MG63 (cell line): ENCODE measurements at regions not wholly inside any gene's neighbourhood (a gene's known extent, or its start where the extent isn't known, plus 50 kb on each side); places are given as distances from the start of the nearest gene placed in this dataset.
"Not testable (repeated sequence)": the region's sequence is repeated elsewhere in the genome, so short reads cannot be mapped to it uniquely, and the experiment has no call there.

Source experiments
- DNase-seq: peaks from one replicate; pipeline ENCODE4 v3.0.0-alpha.2; 2020
- H3K27me3 ChIP-seq: fragments of 250-450 bp; sonication (Bioruptor Pico); 2 replicates; pipeline ENCODE4 v1.5.1; 2020; ENCODE audit warnings: mild to moderate bottlenecking, moderate library complexity
- H3K36me3 ChIP-seq: fragments of 250-450 bp; sonication (Bioruptor Pico); 2 replicates; pipeline ENCODE4 v1.5.1; 2020; ENCODE audit warnings: mild to moderate bottlenecking, moderate library complexity
- H3K4me3 ChIP-seq: fragments of 250-450 bp; sonication (Bioruptor Pico); 2 replicates; pipeline ENCODE4 v1.5.1; 2020; ENCODE audit warnings: mild to moderate bottlenecking, moderate library complexity
- H3K9me3 ChIP-seq: fragments of 250-450 bp; sonication (Bioruptor Pico); 2 replicates; pipeline ENCODE4 v1.5.1; 2020; ENCODE audit warnings: mild to moderate bottlenecking, moderate library complexity

GRCh38 chr21:33149181-33149580 is 79.2 kb downstream of the OLIG1 start:
- Histone ChIP-seq H3K27me3 (no peaks in the 10 kb centered on the region; the same call in 1 of the 2 replicates), H3K36me3 (no peaks in the 10 kb centered on the region), H3K4me3 (no peak overlapping the region), H3K9me3 (no peaks in the 10 kb centered on the region)
- no peak for DNase-seq

- not testable (repeated sequence) for H3K9me3 ChIP-seq, DNase-seq, H3K4me3 ChIP-seq, H3K27me3 ChIP-seq, H3K36me3 ChIP-seq
These were observed 78.8 kb upstream of the IFNAR2 start for GRCh38 chr21:33150968-33151367.

GRCh38 chr21:33151941-33152731 is 77.6 kb upstream of the IFNAR2 start:
- H3K27me3 ChIP-seq: peaks cover 5% of the 10 kb centered on the region; the same call in 1 of the 2 replicates
- H3K4me3 ChIP-seq: no peak overlapping the region
- no peak for DNase-seq
- H3K36me3 ChIP-seq: no peaks in the 10 kb centered on the region
- H3K9me3 ChIP-seq: no peaks in the 10 kb centered on the region

GRCh38 chr21:33152732-33153130 is 77.0 kb upstream of the IFNAR2 start:
- DNase-seq: no peak
- Histone ChIP-seq H3K27me3 (peaks cover 5% of the 10 kb centered on the region; the same call in 1 of the 2 replicates), H3K36me3 (no peaks in the 10 kb centered on the region), H3K4me3 (no peak overlapping the region), H3K9me3 (no peaks in the 10 kb centered on the region)

DNA sequence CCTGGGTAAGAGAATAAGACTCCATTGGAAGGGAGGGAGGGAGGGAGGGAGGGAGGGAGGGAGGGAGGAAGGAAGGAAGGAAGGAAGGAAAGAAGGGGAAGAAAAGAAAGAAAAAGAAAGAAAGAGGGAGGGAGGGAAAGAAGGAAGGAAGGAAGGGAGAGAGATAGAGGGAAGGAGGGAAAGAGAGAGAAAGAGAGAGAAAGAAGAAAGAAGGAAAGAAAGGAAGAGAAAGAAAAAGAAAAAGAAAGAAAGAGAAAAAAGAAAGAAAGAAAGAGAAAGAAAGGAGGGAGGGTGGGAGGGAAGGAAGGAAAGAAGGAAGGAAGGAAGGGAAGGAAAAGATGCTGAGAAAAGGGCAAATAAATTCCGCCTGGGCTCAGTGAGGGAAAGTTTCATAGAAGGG is 74.7 kb upstream of the IFNAR2 start:
- no peaks in the 10 kb centered on the region for H3K9me3 ChIP-seq
- no peak for DNase-seq
- H3K36me3 ChIP-seq: no peaks in the 10 kb centered on the region
- H3K4me3 ChIP-seq: no peak overlapping the region
- H3K27me3 ChIP-seq: peaks cover 7% of the 10 kb centered on the region

- Histone ChIP-seq H3K36me3 (no peaks in the 10 kb centered on the region), H3K9me3 (no peaks in the 10 kb centered on the region), H3K27me3 (peaks cover 7% of the 10 kb centered on the region), H3K4me3 (no peak overlapping the region)
- DNase-seq: no peak
These were observed 74.3 kb upstream of the IFNAR2 start for GRCh38 chr21:33155422-33155821.

DNA sequence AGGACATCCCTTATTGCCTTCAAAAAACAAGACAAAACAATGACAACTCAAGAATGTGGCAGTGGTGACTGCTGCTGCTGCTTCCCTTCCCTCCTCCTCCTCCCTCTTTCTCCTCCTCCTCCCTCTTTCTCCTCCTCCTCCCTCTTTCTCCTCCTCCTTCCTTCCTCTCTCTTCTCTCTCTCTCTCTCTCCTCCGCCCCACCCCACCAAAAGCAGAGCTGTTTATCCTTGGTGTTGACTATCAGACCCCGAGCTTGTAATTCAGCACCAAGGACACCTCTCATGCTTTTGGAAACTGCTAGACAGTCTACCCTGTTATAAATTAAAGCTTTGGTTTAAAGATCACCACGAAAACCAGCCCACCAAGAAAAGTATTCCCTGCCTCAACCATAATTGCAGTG is 72.4 kb upstream of the IFNAR2 start:
- no peak for DNase-seq
- no peak overlapping the region for H3K4me3 ChIP-seq
- no peaks in the 10 kb centered on the region for H3K9me3 ChIP-seq
- H3K27me3 ChIP-seq: peaks cover 7% of the 10 kb centered on the region
- H3K36me3 ChIP-seq: no peaks in the 10 kb centered on the region

DNA sequence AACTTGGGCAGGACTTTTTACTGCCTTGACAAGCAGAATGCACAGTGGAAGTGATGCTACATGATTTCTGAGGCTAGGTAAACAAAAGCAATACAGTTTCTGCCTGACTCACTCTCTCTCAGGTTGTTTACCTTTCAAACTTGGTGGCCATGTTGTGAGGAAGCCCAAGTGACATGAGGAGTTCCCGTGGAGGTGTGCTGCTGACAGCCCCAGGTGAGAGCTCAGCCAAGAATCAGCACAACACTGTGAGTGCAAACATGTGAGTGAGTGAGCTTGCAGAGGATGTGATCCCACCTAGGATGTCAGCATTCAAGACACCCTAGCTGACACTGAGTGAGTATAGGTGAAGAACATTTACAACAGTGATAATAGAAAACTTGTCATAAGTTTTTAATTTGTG is 71.1 kb upstream of the IFNAR2 start:
- Histone ChIP-seq H3K9me3 (no peaks in the 10 kb centered on the region), H3K36me3 (no peaks in the 10 kb centered on the region)

DNA sequence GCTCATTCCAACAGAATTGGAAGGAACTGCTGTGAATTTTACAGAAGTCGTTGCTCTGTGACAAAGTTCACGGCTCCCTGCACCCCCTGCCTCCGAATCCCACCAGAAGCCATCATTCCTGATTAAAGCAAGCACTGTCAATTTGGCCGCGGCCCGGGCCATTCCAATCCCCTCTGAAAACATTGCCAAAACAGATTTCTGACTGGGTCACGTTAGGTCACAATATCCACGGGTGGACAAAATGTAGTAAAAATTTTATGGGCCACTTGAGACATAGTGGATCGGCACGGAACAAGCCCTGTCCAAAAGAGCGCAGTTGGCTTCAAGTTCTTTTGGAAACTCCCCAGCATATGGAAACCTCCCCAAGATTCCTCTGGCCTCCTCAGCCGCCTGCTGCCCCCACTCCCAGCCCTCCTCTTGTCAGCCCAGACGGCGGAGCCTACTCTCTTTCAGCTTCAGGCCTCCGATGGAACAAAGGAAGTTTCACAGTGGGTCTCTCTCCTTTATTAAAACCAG is 67.2 kb upstream of the IFNAR2 start:
- Histone ChIP-seq H3K36me3 (no peaks in the 10 kb centered on the region), H3K4me3 (no peak overlapping the region), H3K9me3 (no peaks in the 10 kb centered on the region), H3K27me3 (peaks cover 2% of the 10 kb centered on the region)
- no peak for DNase-seq

More for the DNA sequence above, 71.1 kb upstream of the IFNAR2 start:
- H3K4me3 ChIP-seq: no peak overlapping the region
- peaks cover 7% of the 10 kb centered on the region for H3K27me3 ChIP-seq
- DNase-seq: no peak

DNA sequence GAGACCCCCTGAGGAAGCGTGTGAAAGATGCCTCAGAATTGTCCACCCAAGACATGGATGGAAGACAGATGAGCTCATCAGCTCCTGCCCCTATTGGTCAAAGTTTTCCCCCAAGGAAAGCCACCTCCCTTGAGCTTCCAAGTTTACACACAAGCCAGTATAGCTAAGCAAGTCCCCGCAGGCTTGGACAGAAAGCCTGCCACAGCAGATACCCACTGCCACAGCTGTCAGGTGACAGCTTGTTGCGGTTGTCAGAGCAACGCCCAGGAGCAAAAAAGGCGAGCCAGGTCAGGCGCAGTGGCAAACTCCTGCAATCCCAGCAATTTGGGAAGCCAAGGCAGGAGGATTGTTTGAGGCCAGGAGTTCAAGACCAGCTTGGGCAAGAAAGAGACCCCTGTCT is 60.9 kb upstream of the IFNAR2 start:
- peaks cover 18% of the 10 kb centered on the region for H3K27me3 ChIP-seq
- H3K4me3 ChIP-seq: no peak overlapping the region
- no peaks in the 10 kb centered on the region for H3K9me3 ChIP-seq
- no peak for DNase-seq
- H3K36me3 ChIP-seq: no peaks in the 10 kb centered on the region

DNA sequence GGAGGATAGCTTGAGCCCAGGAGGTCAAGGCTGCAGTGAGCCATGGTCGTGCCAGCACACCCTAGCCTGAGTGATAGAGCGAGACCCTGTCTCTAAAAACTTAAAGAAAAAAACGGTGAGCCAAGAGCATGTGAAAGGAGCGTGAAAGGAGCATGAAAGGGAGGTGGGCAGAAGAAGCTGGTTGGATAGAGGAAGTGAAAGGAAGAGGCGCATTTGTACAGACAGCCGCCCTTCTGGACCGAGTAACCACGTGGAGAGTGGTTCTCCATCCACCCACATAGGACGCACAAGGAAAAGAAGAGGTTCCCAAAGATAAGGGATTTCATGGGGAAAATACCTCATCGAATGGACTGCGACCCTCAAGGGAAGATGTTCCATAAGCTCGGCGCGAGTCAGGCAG is 60.4 kb upstream of the IFNAR2 start:
- H3K4me3 ChIP-seq: no peak overlapping the region
- no peak for DNase-seq
- H3K9me3 ChIP-seq: no peaks in the 10 kb centered on the region
- no peaks in the 10 kb centered on the region for H3K36me3 ChIP-seq
- H3K27me3 ChIP-seq: peaks cover 18% of the 10 kb centered on the region

DNA sequence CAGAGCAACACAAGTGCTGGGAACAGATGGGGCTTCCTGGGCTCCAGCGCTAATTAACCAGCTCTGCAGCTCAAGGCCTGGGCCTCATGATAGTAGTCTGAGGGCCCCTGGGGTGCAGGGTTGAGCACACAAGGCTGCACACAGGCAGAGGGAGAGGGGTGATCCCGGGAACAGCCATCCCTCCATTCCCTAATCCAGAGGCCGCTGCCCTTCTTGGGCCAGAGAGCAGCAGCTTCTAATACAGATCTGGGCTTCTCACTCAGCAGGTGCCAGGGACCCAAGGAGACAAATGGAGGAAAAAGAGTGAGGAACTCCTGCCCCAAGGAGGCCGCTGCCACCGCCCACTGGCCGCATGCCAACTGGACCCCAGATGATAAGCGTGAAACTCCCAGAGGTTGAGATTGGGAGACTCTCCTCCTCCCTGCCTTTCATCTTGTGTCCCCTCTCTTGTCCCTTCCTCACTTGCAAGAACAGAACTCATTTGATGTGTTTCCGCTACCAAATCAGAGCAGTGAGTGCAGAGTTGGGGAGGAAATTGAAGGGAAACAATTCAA is 58.0 kb upstream of the IFNAR2 start:
- Histone ChIP-seq H3K27me3 (peaks cover 34% of the 10 kb centered on the region), H3K9me3 (no peaks in the 10 kb centered on the region), H3K36me3 (no peaks in the 10 kb centered on the region), H3K4me3 (no peak overlapping the region)
- DNase-seq: no peak

- Histone ChIP-seq H3K27me3 (peaks cover 30% of the 10 kb centered on the region), H3K36me3 (no peaks in the 10 kb centered on the region)
- no peak for DNase-seq
These were observed 55.0 kb upstream of the IFNAR2 start for GRCh38 chr21:33174756-33175155.

More at GRCh38 chr21:33174756-33175155, 55.0 kb upstream of the IFNAR2 start:
- no peaks in the 10 kb centered on the region for H3K9me3 ChIP-seq
- H3K4me3 ChIP-seq: no peak overlapping the region
